Thyroid gland (tissue), 4 donors: ENCODE measurements at regions not wholly inside any gene's neighbourhood (a gene's known extent, or its start where the extent isn't known, plus 50 kb on each side); places are given as distances from the start of the nearest gene placed in this dataset.

Experiments used
- DNase-seq, 2 donors: peaks; one replicate each; pipeline ENCODE4 v3.0.0-alpha.2; 2019
- H3K27ac ChIP-seq, 3 donors: fragments of 200-600 bp; sonication (generic); 1 replicate in 2 of 3; 2 replicates in 1 of 3; pipeline ENCODE4 v1.5.1; 2016 to 2019; ENCODE audit warnings: mild to moderate bottlenecking in 1 of 3, moderate library complexity in 1 of 3
- H3K27me3 ChIP-seq: fragments of 200-600 bp; sonication (generic); one replicate; pipeline ENCODE4 v1.5.1; 2019
- H3K36me3 ChIP-seq, 2 donors: fragments of 200-600 bp; sonication (generic); one replicate each; pipeline ENCODE4 v1.5.1; 2016 to 2019
- H3K4me1 ChIP-seq, 2 donors: fragments of 200-600 bp; sonication (generic); one replicate each; pipeline ENCODE4 v1.5.1; 2017 to 2019
- H3K4me3 ChIP-seq, 3 donors: fragments of 200-600 bp; sonication (generic); replicated peaks in 1 of 3; 1 replicate in 2 of 3; 2 replicates in 1 of 3; pipeline ENCODE4 v1.5.1; 2016; ENCODE audit warnings: mild to moderate bottlenecking in 1 of 3
- H3K9me3 ChIP-seq: fragments of 200-600 bp; sonication (generic); one replicate; pipeline ENCODE4 v1.5.1; 2017
- CTCF ChIP-seq, 6 experiments: fragments of 200-600 bp in 3 of 6; fragments of 450-650 bp in 3 of 6; sonication (generic) in 3 of 6; IDR thresholded peaks; one replicate each; pipeline ENCODE4 v1.5.1; 2016 to 2019; ENCODE audit warnings: antibody characterized with exemption in 6 of 6, mild to moderate bottlenecking in 2 of 6, inconsistent platforms in 1 of 6, moderate library complexity in 1 of 6
- POLR2A ChIP-seq, 2 donors: fragments of 450-650 bp; IDR thresholded peaks; one replicate each; pipeline ENCODE4 v1.6.1; 2017; ENCODE audit warnings: antibody characterized with exemption in 2 of 2, mild to moderate bottlenecking in 2 of 2, moderate library complexity in 1 of 2
- WGBS, 2 donors: methylation state at CpG; one replicate each; pipeline ENCODE4 v1.1.5; 2017; 5-methylcytosine and 5-hydroxymethylcytosine counted together
- intact Hi-C: fragments of 100-400 bp; cut with DNase I; formaldehyde crosslinking; loops from one replicate; pipeline ENCODE4 v1.15.1; 2023

- Histone ChIP-seq H3K27ac (no peak overlapping the region), H3K27me3 (no peaks in the 10 kb centered on the region), H3K4me1 (no peaks in the 10 kb centered on the region), H3K9me3 (no peaks in the 10 kb centered on the region), H3K4me3 (no peak overlapping the region), H3K36me3 (no peaks in the 10 kb centered on the region)
- WGBS, 2 donors = 63 to 68% methylated on average over 2 to 10 of the region's 11 CpGs
- TF ChIP-seq POLR2A (IDR thresholded peaks at IDR 0.05) = no peak
- intact Hi-C loops = no loop called here
- no peak for DNase-seq
Measured at GRCh38 chrX:40521868-40522450, 58.8 kb upstream of the ATP6AP2 start.

- Histone ChIP-seq H3K36me3 (no peaks in the 10 kb centered on the region), H3K27me3 (no peaks in the 10 kb centered on the region), H3K27ac (no peak overlapping the region), H3K9me3 (no peaks in the 10 kb centered on the region), H3K4me3 (no peak overlapping the region), H3K4me1 (no peaks in the 10 kb centered on the region)
- 87 to 90% methylated on average over 8 of the region's 8 CpGs for WGBS, 2 donors
- no peak for DNase-seq
- TF ChIP-seq POLR2A (IDR thresholded peaks at IDR 0.05) (no peak), CTCF (IDR thresholded peaks at IDR 0.05) (no peak)
- intact Hi-C loops = no loop called here
Measured at GRCh38 chrX:40514376-40514775, 66.4 kb upstream of the ATP6AP2 start.

GRCh38 chrX:40513835-40514234 is 66.9 kb upstream of the ATP6AP2 start:
- Histone ChIP-seq H3K4me3 (no peak overlapping the region), H3K27ac (no peak overlapping the region), H3K27me3 (no peaks in the 10 kb centered on the region), H3K4me1 (no peaks in the 10 kb centered on the region), H3K36me3 (no peaks in the 10 kb centered on the region), H3K9me3 (no peaks in the 10 kb centered on the region)
- DNase-seq = no peak
- intact Hi-C loops = no loop called here
- WGBS, 2 donors = 67 to 72% methylated on average over 4 to 7 of the region's 7 CpGs
- no peak for TF ChIP-seq CTCF (IDR thresholded peaks at IDR 0.05)
- TF ChIP-seq POLR2A (IDR thresholded peaks at IDR 0.05) = no peak

GRCh38 chrX:40513012-40513411 is 67.8 kb upstream of the ATP6AP2 start:
- WGBS, 2 donors = 100% methylated on average over 2 of the region's 5 CpGs; no CpG with 5 or more reads in 1 of the 2 donors
- H3K9me3 ChIP-seq = no peaks in the 10 kb centered on the region
- DNase-seq = no peak
- no peak overlapping the region for H3K4me3 ChIP-seq
- peaks cover 0 to 3% of the 10 kb centered on the region in 2 donors for H3K4me1 ChIP-seq
- H3K27me3 ChIP-seq = no peaks in the 10 kb centered on the region
- intact Hi-C loops = no loop called here
- no peak for TF ChIP-seq CTCF (IDR thresholded peaks at IDR 0.05)
- no peak for TF ChIP-seq POLR2A (IDR thresholded peaks at IDR 0.05)
- H3K27ac ChIP-seq = no peak overlapping the region
- H3K36me3 ChIP-seq = no peaks in the 10 kb centered on the region

- Histone ChIP-seq H3K36me3 (no peaks in the 10 kb centered on the region), H3K27ac (no peak overlapping the region), H3K4me1 (peaks cover 0 to 3% of the 10 kb centered on the region in 2 donors), H3K27me3 (no peaks in the 10 kb centered on the region), H3K4me3 (no peak overlapping the region), H3K9me3 (no peaks in the 10 kb centered on the region)
- no peak for DNase-seq
- TF ChIP-seq CTCF (IDR thresholded peaks at IDR 0.05) = no peak
- TF ChIP-seq POLR2A (IDR thresholded peaks at IDR 0.05) = no peak
- 98% methylated on average over 3 to 6 of the region's 7 CpGs for whole genome bisulfite sequencing, 2 donors
- intact Hi-C loops = no loop called here
Measured at GRCh38 chrX:40511258-40511657, 69.5 kb upstream of the ATP6AP2 start.
